Effector memory CD8-positive, alpha-beta T cell (primary cell): ENCODE measurements at regions not wholly inside any gene's neighbourhood (a gene's known extent, or its start where the extent isn't known, plus 50 kb on each side); places are given as distances from the start of the nearest gene placed in this dataset.

ENCODE experiments used
- ATAC-seq: fragments of 150-1000 bp; cut with Tn5 transposase; replicated peaks from 2 replicates; pipeline ENCODE4 v1.10.0; 2021; ENCODE audit warnings: mild to moderate bottlenecking, moderate library complexity
- DNase-seq, 3 experiments: peaks; one replicate each; pipeline ENCODE4 v3.0.0; 2021
- H3K27ac Mint-ChIP-seq, 2 donors: one replicate each; pipeline ENCODE4 v1.8.0; 2022; ENCODE audit warnings: mild to moderate bottlenecking in 2 of 2, mixed read lengths in 2 of 2, moderate library complexity in 2 of 2
- H3K27me3 Mint-ChIP-seq, 2 donors: one replicate each; pipeline ENCODE4 v1.8.0; 2022; ENCODE audit warnings: mixed read lengths in 2 of 2
- H3K36me3 Mint-ChIP-seq: one replicate; pipeline ENCODE4 v1.8.0; 2022; ENCODE audit warnings: mild to moderate bottlenecking, moderate library complexity, mixed read lengths; ENCODE audit not compliant: insufficient read depth
- H3K4me1 Mint-ChIP-seq, 2 donors: one replicate each; pipeline ENCODE4 v1.8.0; 2022; ENCODE audit warnings: low read depth in 2 of 2, mixed read lengths in 2 of 2
- H3K4me3 Mint-ChIP-seq, 2 donors: one replicate each; pipeline ENCODE4 v1.8.0; 2022; ENCODE audit warnings: mild to moderate bottlenecking in 2 of 2, mixed read lengths in 2 of 2, moderate library complexity in 2 of 2
- H3K9me3 Mint-ChIP-seq, 2 donors: one replicate each; pipeline ENCODE4 v1.8.0; 2022; ENCODE audit warnings: mixed read lengths in 2 of 2

GRCh38 chr9:78860801-78861475 lies 564.0 kb downstream of the PSAT1 start:
- no peaks in the 10 kb centered on the region for H3K4me1 Mint-ChIP-seq
- no peak for DNase-seq
- no peak overlapping the region for H3K4me3 Mint-ChIP-seq
- ATAC-seq, result no peak
- peaks cover 0 to 3% of the 10 kb centered on the region in 2 donors for H3K9me3 Mint-ChIP-seq
- H3K27ac Mint-ChIP-seq, result no peak overlapping the region
- peaks cover 3% of the 10 kb centered on the region for H3K36me3 Mint-ChIP-seq
- no peaks in the 10 kb centered on the region for H3K27me3 Mint-ChIP-seq

GRCh38 chr9:78863531-78863930 lies 566.6 kb downstream of the PSAT1 start:
- ATAC-seq (no peak), DNase-seq (no peak)
- H3K27ac Mint-ChIP-seq, result no peak overlapping the region
- peaks cover 3% of the 10 kb centered on the region for H3K36me3 Mint-ChIP-seq
- H3K27me3 Mint-ChIP-seq, result no peaks in the 10 kb centered on the region
- H3K4me1 Mint-ChIP-seq, result no peaks in the 10 kb centered on the region
- H3K4me3 Mint-ChIP-seq, result no peak overlapping the region
- peaks cover 0 to 3% of the 10 kb centered on the region in 2 donors for H3K9me3 Mint-ChIP-seq

- Mint-ChIP-seq H3K4me3 (no peak overlapping the region), H3K9me3 (no peaks in the 10 kb centered on the region), H3K27ac (no peak overlapping the region), H3K4me1 (no peaks in the 10 kb centered on the region), H3K27me3 (no peaks in the 10 kb centered on the region), H3K36me3 (no peaks in the 10 kb centered on the region)
- DNase-seq (no peak), ATAC-seq (no peak)
Measured at GRCh38 chr9:78865737-78866136, 568.8 kb downstream of the PSAT1 start.

- Mint-ChIP-seq H3K4me3 (no peak overlapping the region), H3K36me3 (no peaks in the 10 kb centered on the region), H3K27me3 (no peaks in the 10 kb centered on the region), H3K4me1 (no peaks in the 10 kb centered on the region), H3K9me3 (peaks cover 0 to 2% of the 10 kb centered on the region in 2 donors), H3K27ac (no peak overlapping the region)
- ATAC-seq (no peak), DNase-seq (no peak)
Measured at GRCh38 chr9:78866207-78867132, 569.5 kb downstream of the PSAT1 start.

- Mint-ChIP-seq H3K27ac (no peak overlapping the region), H3K27me3 (no peaks in the 10 kb centered on the region), H3K4me1 (no peaks in the 10 kb centered on the region), H3K4me3 (no peak overlapping the region), H3K36me3 (peaks cover 3% of the 10 kb centered on the region), H3K9me3 (peaks cover 0 to 3% of the 10 kb centered on the region in 2 donors)
- ATAC-seq, result no peak
- DNase-seq, result no peak
Measured at GRCh38 chr9:78871086-78871451, 574.1 kb downstream of the PSAT1 start.

GRCh38 chr9:78871452-78872331 lies 574.8 kb downstream of the PSAT1 start:
- Mint-ChIP-seq H3K27me3 (no peaks in the 10 kb centered on the region), H3K4me1 (no peaks in the 10 kb centered on the region), H3K9me3 (peaks cover 0 to 3% of the 10 kb centered on the region in 2 donors), H3K36me3 (peaks cover 3% of the 10 kb centered on the region), H3K27ac (no peak overlapping the region), H3K4me3 (no peak overlapping the region)
- ATAC-seq (no peak), DNase-seq (no peak)

GRCh38 chr9:78874061-78874460 lies 577.1 kb downstream of the PSAT1 start:
- Mint-ChIP-seq H3K27me3 (no peaks in the 10 kb centered on the region), H3K9me3 (peaks cover 0 to 3% of the 10 kb centered on the region in 2 donors), H3K36me3 (peaks cover 3% of the 10 kb centered on the region), H3K4me1 (no peaks in the 10 kb centered on the region), H3K27ac (no peak overlapping the region), H3K4me3 (no peak overlapping the region)
- DNase-seq (no peak), ATAC-seq (no peak)

- ATAC-seq (no peak), DNase-seq (no peak)
- no peak overlapping the region for H3K27ac Mint-ChIP-seq
- peaks cover 0 to 1% of the 10 kb centered on the region in 2 donors for H3K9me3 Mint-ChIP-seq
- no peaks in the 10 kb centered on the region for H3K27me3 Mint-ChIP-seq
- no peaks in the 10 kb centered on the region for H3K4me1 Mint-ChIP-seq
- H3K36me3 Mint-ChIP-seq, result no peaks in the 10 kb centered on the region
- H3K4me3 Mint-ChIP-seq, result no peak overlapping the region
Measured at GRCh38 chr9:78879324-78880100, 582.6 kb downstream of the PSAT1 start.

GRCh38 chr9:78881295-78881694 lies 584.4 kb downstream of the PSAT1 start:
- no peak for DNase-seq
- H3K9me3 Mint-ChIP-seq, result peaks cover 0 to 1% of the 10 kb centered on the region in 2 donors
- H3K36me3 Mint-ChIP-seq, result no peaks in the 10 kb centered on the region
- no peak for ATAC-seq
- H3K27ac Mint-ChIP-seq, result no peak overlapping the region
- H3K4me3 Mint-ChIP-seq, result no peak overlapping the region
- no peaks in the 10 kb centered on the region for H3K4me1 Mint-ChIP-seq
- no peaks in the 10 kb centered on the region for H3K27me3 Mint-ChIP-seq

GRCh38 chr9:78882481-78882880 lies 585.6 kb downstream of the PSAT1 start:
- Mint-ChIP-seq H3K4me3 (no peak overlapping the region), H3K9me3 (peaks cover 0 to 1% of the 10 kb centered on the region in 2 donors), H3K4me1 (no peaks in the 10 kb centered on the region), H3K36me3 (no peaks in the 10 kb centered on the region), H3K27ac (no peak overlapping the region), H3K27me3 (no peaks in the 10 kb centered on the region)
- no peak for ATAC-seq
- no peak for DNase-seq

- Mint-ChIP-seq H3K4me3 (no peak overlapping the region), H3K9me3 (peaks cover 0 to 4% of the 10 kb centered on the region in 2 donors), H3K4me1 (no peaks in the 10 kb centered on the region), H3K27ac (no peak overlapping the region), H3K36me3 (no peaks in the 10 kb centered on the region), H3K27me3 (no peaks in the 10 kb centered on the region)
- DNase-seq (no peak), ATAC-seq (no peak)
Measured at GRCh38 chr9:78884611-78885150, 587.8 kb downstream of the PSAT1 start.

GRCh38 chr9:78892182-78892581 lies 595.3 kb downstream of the PSAT1 start:
- Mint-ChIP-seq H3K4me1 (no peaks in the 10 kb centered on the region), H3K9me3 (peaks cover 3 to 7% of the 10 kb centered on the region in 2 donors), H3K36me3 (no peaks in the 10 kb centered on the region), H3K27me3 (no peaks in the 10 kb centered on the region), H3K4me3 (no peak overlapping the region), H3K27ac (no peak overlapping the region)
- DNase-seq (no peak), ATAC-seq (no peak)
